Mesothelial cell of epicardium (in vitro differentiated cells): ENCODE measurements at regions not wholly inside any gene's neighbourhood (a gene's known extent, or its start where the extent isn't known, plus 50 kb on each side); places are given as distances from the start of the nearest gene placed in this dataset.

Experiments
- DNase-seq, 2 experiments: peaks; one replicate each; pipeline ENCODE4 v3.0.0; 2021; ENCODE audit warnings: low spot score in 2 of 2; ENCODE audit not compliant: unreplicated experiment in 2 of 2
- H3K27ac Mint-ChIP-seq: 2 replicates; pipeline ENCODE4 v1.8.0; 2021; ENCODE audit warnings: mixed read lengths
- H3K27me3 Mint-ChIP-seq: 2 replicates; pipeline ENCODE4 v1.8.0; 2021; ENCODE audit warnings: low read depth, mixed read lengths
- H3K36me3 Mint-ChIP-seq: 2 replicates; pipeline ENCODE4 v1.8.0; 2021; ENCODE audit warnings: mixed read lengths
- H3K4me1 Mint-ChIP-seq: 2 replicates; pipeline ENCODE4 v1.8.0; 2021; ENCODE audit warnings: mixed read lengths
- H3K4me3 Mint-ChIP-seq: 2 replicates; pipeline ENCODE4 v1.8.0; 2021; ENCODE audit warnings: mild to moderate bottlenecking, moderate library complexity, mixed read lengths
- H3K9me3 Mint-ChIP-seq: 2 replicates; pipeline ENCODE4 v1.8.0; 2021; ENCODE audit warnings: mixed read lengths
- CTCF ChIP-seq: fragments of 200-600 bp; sonication (generic); IDR thresholded peaks from one replicate; pipeline ENCODE4 v1.5.0; 2021; ENCODE audit warnings: antibody characterized with exemption; ENCODE audit not compliant: unreplicated experiment

DNA sequence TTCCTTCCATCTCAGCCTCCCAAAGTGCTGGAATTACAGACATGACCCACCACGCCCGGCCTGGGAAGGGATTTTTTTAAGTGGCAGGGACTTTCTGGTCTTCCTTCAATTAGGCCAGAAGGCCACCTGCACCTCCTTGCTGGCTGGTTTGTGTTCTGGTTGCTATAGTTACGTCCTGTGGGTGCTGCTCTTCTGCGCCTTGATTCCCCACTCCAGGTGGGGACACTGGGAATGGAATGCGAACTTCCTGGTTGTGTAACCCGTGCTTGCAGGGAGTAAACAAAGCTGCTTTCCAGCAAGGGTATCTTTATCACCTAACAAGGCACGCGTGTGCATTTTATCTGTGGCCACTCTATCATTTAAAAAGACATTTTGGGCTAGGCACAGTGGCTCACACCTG, 117.7 kb downstream of the PLEKHG1 start:
- Mint-ChIP-seq H3K36me3 (no peaks in the 10 kb centered on the region), H3K4me1 (peaks cover 61% of the 10 kb centered on the region), H3K27me3 (no peaks in the 10 kb centered on the region), H3K9me3 (no peaks in the 10 kb centered on the region), H3K4me3 (no peak overlapping the region), H3K27ac (peak overlapping the region; percentile 50)
- DNase-seq: no peak
- no peak for TF ChIP-seq CTCF

- Mint-ChIP-seq H3K27me3 (no peaks in the 10 kb centered on the region), H3K27ac (peak overlapping the region; percentile 95), H3K4me3 (no peak overlapping the region), H3K36me3 (no peaks in the 10 kb centered on the region), H3K9me3 (no peaks in the 10 kb centered on the region), H3K4me1 (peaks cover 58% of the 10 kb centered on the region)
- no peak for TF ChIP-seq CTCF
- DNase-seq: no peak
These were observed 119.5 kb downstream of the PLEKHG1 start for GRCh38 chr6:150719099-150719766.

DNA sequence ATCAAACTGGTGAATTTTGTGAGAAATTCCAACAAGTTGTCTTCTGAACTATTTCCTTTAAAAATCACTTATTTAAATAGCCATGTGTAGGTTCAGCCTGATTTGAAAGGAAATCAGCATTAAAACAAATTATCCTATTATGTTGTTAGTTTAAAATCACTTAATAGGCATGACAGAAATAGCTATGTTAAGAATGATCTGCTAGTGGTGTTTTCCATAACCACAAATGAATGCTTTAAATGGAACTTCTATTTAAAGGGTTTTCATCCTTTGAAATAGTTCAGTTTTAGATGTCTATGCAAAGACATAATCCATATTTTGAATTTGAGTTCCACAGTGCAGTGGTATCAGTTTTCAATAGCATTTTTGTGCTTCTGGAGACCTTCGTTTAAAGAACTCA, 120.1 kb downstream of the PLEKHG1 start:
- Mint-ChIP-seq H3K4me3 (no peak overlapping the region), H3K27ac (peak overlapping the region; percentile 95), H3K4me1 (peaks cover 57% of the 10 kb centered on the region), H3K36me3 (no peaks in the 10 kb centered on the region), H3K9me3 (no peaks in the 10 kb centered on the region), H3K27me3 (no peaks in the 10 kb centered on the region)
- no peak for DNase-seq
- TF ChIP-seq CTCF: no peak

DNA sequence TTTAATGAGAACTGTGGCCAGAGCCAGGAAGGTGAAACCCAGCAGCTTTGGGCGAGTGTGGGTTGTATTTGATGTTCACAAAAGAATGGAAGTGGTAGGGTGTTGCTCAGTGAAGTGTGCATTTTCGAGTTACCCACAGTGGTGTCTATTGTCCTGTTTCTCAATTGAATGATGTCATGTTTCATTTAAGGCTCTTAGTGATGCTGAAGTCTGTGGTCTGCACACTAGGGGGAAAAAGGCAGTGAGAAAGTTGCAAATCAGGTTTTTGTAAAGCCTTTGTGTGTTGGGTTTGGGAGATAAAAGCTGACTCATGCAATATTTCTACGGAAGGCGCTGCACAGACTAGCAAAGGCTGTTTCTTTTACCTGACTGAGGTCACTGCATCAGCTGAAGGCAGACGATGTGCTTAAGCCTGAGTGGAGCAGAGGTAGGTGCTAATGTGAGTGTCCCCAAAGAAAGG, 121.1 kb downstream of the PLEKHG1 start:
- no peaks in the 10 kb centered on the region for H3K27me3 Mint-ChIP-seq
- peaks cover 55% of the 10 kb centered on the region for H3K4me1 Mint-ChIP-seq
- TF ChIP-seq CTCF: no peak
- H3K4me3 Mint-ChIP-seq: peak overlapping the region; percentile 64
- peaks cover 2% of the 10 kb centered on the region for H3K36me3 Mint-ChIP-seq
- no peak for DNase-seq
- no peaks in the 10 kb centered on the region for H3K9me3 Mint-ChIP-seq
- peak overlapping the region; percentile 95 for H3K27ac Mint-ChIP-seq

DNA sequence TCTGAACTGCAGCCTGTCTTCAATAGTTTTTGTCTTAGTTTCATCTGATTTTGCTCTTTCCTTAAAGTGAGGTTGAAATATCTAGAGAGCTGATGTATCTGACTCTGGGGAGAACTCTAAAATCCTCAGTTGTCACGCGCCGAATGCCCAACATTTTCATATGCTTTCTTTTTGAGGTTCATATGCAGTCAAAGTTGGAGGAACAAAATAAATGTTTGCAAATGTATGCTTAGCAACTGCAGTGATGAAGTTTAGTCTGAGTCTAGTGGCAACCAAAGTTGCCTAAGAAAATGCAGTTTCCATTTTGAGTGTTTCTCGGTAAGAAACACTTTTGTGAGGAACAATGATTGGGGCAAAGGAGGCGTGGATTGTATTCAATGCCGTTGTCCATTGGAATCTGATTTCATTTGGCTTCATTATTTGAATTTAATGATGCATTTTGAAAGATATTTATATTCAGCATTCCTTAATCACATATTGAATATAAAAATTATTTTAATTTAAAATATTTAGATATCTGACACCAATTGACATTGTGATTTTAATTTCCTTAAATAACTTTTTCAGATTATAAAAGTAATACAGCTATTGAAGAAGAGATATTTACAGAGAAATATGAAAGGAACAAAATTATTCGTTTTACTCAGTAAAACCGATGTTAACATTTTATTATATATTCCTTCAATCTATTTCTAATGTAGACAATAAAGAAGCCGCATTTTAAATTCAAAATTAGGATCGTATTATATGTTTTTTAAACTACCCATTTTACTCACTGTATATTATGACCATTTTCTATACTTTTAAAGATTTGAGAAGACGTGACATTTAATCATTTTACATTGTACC, 122.0 kb downstream of the PLEKHG1 start:
- H3K4me1 Mint-ChIP-seq: peaks cover 51% of the 10 kb centered on the region
- no peaks in the 10 kb centered on the region for H3K27me3 Mint-ChIP-seq
- peak overlapping the region; percentile 95 for H3K27ac Mint-ChIP-seq
- peak overlapping the region; percentile 64 for H3K4me3 Mint-ChIP-seq
- DNase-seq: no peak
- peaks cover 2% of the 10 kb centered on the region for H3K36me3 Mint-ChIP-seq
- no peaks in the 10 kb centered on the region for H3K9me3 Mint-ChIP-seq
- no peak for TF ChIP-seq CTCF
